ENCODE measurements at regions not wholly inside any gene's neighbourhood (a gene's known extent, or its start where the extent isn't known, plus 50 kb on each side); places are given as distances from the start of the nearest gene placed in this dataset.

GRCh38 chr5:167814040-167814439, 477.4 kb upstream of the WWC1 start:
- no peak for TF ChIP-seq ATF3 (IDR thresholded peaks at IDR 0.05; ENCODE audit: borderline replicate concordance, extremely low read depth, low read depth, low read length)
- no peak for TF ChIP-seq ELK1 (IDR thresholded peaks at IDR 0.05; ENCODE audit: low read depth, low read length)
- no peak for TF ChIP-seq CTCF (IDR thresholded peaks at IDR 0.05 in 2 of 3, conservative IDR thresholded peaks at IDR 0.05 in 1 of 3; ENCODE audit: control insufficient read depth in 2 of 3, extremely low read depth in 1 of 3, insufficient read depth in 1 of 3, low read depth in 3 of 3, low read length in 3 of 3)
- no peak for TF ChIP-seq ZNF217 (IDR thresholded peaks at IDR 0.05)
- no peak for TF ChIP-seq SIN3A (IDR thresholded peaks at IDR 0.05; ENCODE audit: low read depth, low read length)
- TF ChIP-seq FOXM1 (IDR thresholded peaks at IDR 0.05; ENCODE audit: low read depth, low read length), result no peak
- no peak for TF ChIP-seq MYC (IDR thresholded peaks at IDR 0.05; ENCODE audit: insufficient read depth, insufficient read length, insufficient replicate concordance, low read length, severe bottlenecking)
- no peak for TF ChIP-seq EP300 (IDR thresholded peaks at IDR 0.05; ENCODE audit: borderline replicate concordance in 1 of 2, control insufficient read depth in 1 of 2, low read depth in 2 of 2, low read length in 2 of 2)
- TF ChIP-seq SMC3 (IDR thresholded peaks at IDR 0.05; ENCODE audit: borderline replicate concordance, low read length), result no peak

Measured in GM12878 (cell line).